B cell (primary cell): ENCODE measurements at regions not wholly inside any gene's neighbourhood (a gene's known extent, or its start where the extent isn't known, plus 50 kb on each side); places are given as distances from the start of the nearest gene placed in this dataset.
"Not testable (repeated sequence)": the region's sequence is repeated elsewhere in the genome, so short reads cannot be mapped to it uniquely, and the experiment has no call there.

Experiments used
- ATAC-seq: fragments of 200-7000 bp; cut with Tn5 transposase; one replicate; pipeline ENCODE4 v1.10.0; 2021; ENCODE audit warnings: low read depth, mild to moderate bottlenecking, moderate number of reproducible peaks, moderate library complexity
- CTCF ChIA-PET: fragments of 350-600 bp; sonication (Branson Sonifier 250); formaldehyde crosslinking; loops from one replicate; lab custom pipeline; 2021; ENCODE audit warnings: antibody characterized with exemption, inconsistent platforms; lab: Charles Lee
- POLR2A ChIA-PET: fragments of 350-600 bp; sonication (Branson Sonifier 250); formaldehyde crosslinking; loops from one replicate; lab custom pipeline; 2021; ENCODE audit warnings: antibody characterized with exemption; lab: Charles Lee
- DNase-seq: peaks from one replicate; pipeline ENCODE4 v3.0.0; 2013
- H2AFZ ChIP-seq: 2 replicates; pipeline ENCODE4 v1.6.1; 2012; ENCODE audit warnings: mild to moderate bottlenecking, low read depth, low read length; ENCODE audit not compliant: insufficient read depth, poor library complexity, severe bottlenecking
- H3K27ac ChIP-seq, 2 donors: 1 replicate in 1 of 2; 2 replicates in 1 of 2; pipeline ENCODE4 v1.5.1; 2012 to 2013; ENCODE audit warnings: low read length in 2 of 2, mild to moderate bottlenecking in 2 of 2, moderate library complexity in 1 of 2
- H3K27me3 ChIP-seq, 4 experiments: fragments of 200-600 bp in 1 of 4; sonication (generic) in 1 of 4; replicated peaks in 1 of 4; 1 replicate in 2 of 4; 2 replicates in 2 of 4; pipeline versions ENCODE4 v1.6.1 to v1.7.0; 2013 to 2016; ENCODE audit warnings: low read length in 3 of 4, mild to moderate bottlenecking in 2 of 4, mixed read lengths in 1 of 4, moderate library complexity in 1 of 4; ENCODE audit not compliant: insufficient read depth in 4 of 4, control insufficient read depth in 3 of 4; ENCODE audit errors: control extremely low read depth in 1 of 4
- H3K36me3 ChIP-seq, 2 experiments: replicated peaks in 1 of 2; 1 replicate in 1 of 2; 2 replicates in 1 of 2; pipeline versions ENCODE4 v1.6.1 to v1.7.1; 2013; ENCODE audit warnings: low read length in 1 of 2; ENCODE audit not compliant: insufficient read depth in 2 of 2, control insufficient read depth in 1 of 2; ENCODE audit errors: control extremely low read depth in 1 of 2, extremely low read depth in 1 of 2
- H3K4me1 ChIP-seq, 2 donors: fragments of 200-600 bp in 1 of 2; sonication (generic) in 1 of 2; 1 replicate in 1 of 2; 2 replicates in 1 of 2; pipeline versions ENCODE4 v1.5.1 to v1.6.1; 2013 to 2017; ENCODE audit warnings: low read length in 2 of 2; ENCODE audit not compliant: control insufficient read depth in 2 of 2, insufficient read depth in 2 of 2
- H3K4me2 ChIP-seq: replicated peaks from 2 replicates; pipeline ENCODE3; 2012; ENCODE audit warnings: mild to moderate bottlenecking, low read depth, low read length; ENCODE audit not compliant: poor library complexity, severe bottlenecking
- H3K4me3 ChIP-seq, 5 experiments: fragments of 200-600 bp in 1 of 5; sonication (generic) in 1 of 5; 1 replicate in 3 of 5; 2 replicates in 2 of 5; pipeline versions ENCODE4 v1.5.1 to v1.7.0; 2011 to 2016; ENCODE audit warnings: low read length in 4 of 5, mild to moderate bottlenecking in 4 of 5, low read depth in 2 of 5, control low read depth in 1 of 5, moderate library complexity in 1 of 5; ENCODE audit not compliant: insufficient read depth in 1 of 5; ENCODE audit errors: control extremely low read depth in 1 of 5, extremely low read depth in 1 of 5
- H3K79me2 ChIP-seq: fragments of 200-600 bp; sonication (generic); one replicate; pipeline ENCODE4 v1.6.0; 2016; ENCODE audit warnings: low read length; ENCODE audit not compliant: control insufficient read depth, insufficient read depth
- H3K9ac ChIP-seq: fragments of 200-600 bp; sonication (generic); 2 replicates; pipeline ENCODE4 v1.6.1; 2017; ENCODE audit warnings: mild to moderate bottlenecking, low read length, moderate library complexity
- H3K9me3 ChIP-seq, 3 donors: one replicate each; pipeline versions ENCODE4 v1.6.1 to v1.7.1; 2013; ENCODE audit warnings: low read length in 2 of 3; ENCODE audit not compliant: control insufficient read depth in 2 of 3, insufficient read depth in 1 of 3; ENCODE audit errors: control extremely low read depth in 1 of 3
- H4K20me1 ChIP-seq: 2 replicates; pipeline ENCODE4 v1.6.0; 2012; ENCODE audit warnings: mild to moderate bottlenecking, low read length; ENCODE audit not compliant: insufficient read depth, control insufficient read depth, poor library complexity, severe bottlenecking
- H3K27ac Mint-ChIP-seq: one replicate; pipeline ENCODE4 v1.8.0; 2021; ENCODE audit warnings: mixed read lengths
- H3K27me3 Mint-ChIP-seq: one replicate; pipeline ENCODE4 v1.8.0; 2021; ENCODE audit warnings: mixed read lengths
- H3K4me1 Mint-ChIP-seq: one replicate; pipeline ENCODE4 v1.8.0; 2021; ENCODE audit warnings: mixed read lengths
- H3K4me3 Mint-ChIP-seq: one replicate; pipeline ENCODE4 v1.8.0; 2021; ENCODE audit warnings: mixed read lengths
- H3K9me3 Mint-ChIP-seq: one replicate; pipeline ENCODE4 v1.8.0; 2022; ENCODE audit warnings: mixed read lengths; ENCODE audit not compliant: insufficient read depth
- CTCF ChIP-seq: fragments of 200-600 bp; IDR thresholded peaks from one replicate; pipeline ENCODE4 v1.8.0; 2022; ENCODE audit warnings: antibody characterized with exemption, mild to moderate bottlenecking
- EZH2 ChIP-seq: IDR thresholded peaks from 2 replicates; pipeline ENCODE4 v1.6.1; 2012; ENCODE audit warnings: borderline replicate concordance, low read depth, mild to moderate bottlenecking, moderate library complexity, low read length; ENCODE audit not compliant: insufficient read depth, poor library complexity, severe bottlenecking
- WGBS: methylation state at CpG from one replicate; pipeline ENCODE4 v1.1.5; 2013; ENCODE audit warnings: missing lambda C conversion rate; ENCODE audit not compliant: insufficient coverage; 5-methylcytosine and 5-hydroxymethylcytosine counted together
- intact Hi-C: fragments of 100-400 bp; cut with micrococcal nuclease; formaldehyde crosslinking; loops from one replicate; pipeline ENCODE4 v1.10.0; 2022

GRCh38 chrX:65828599-65828998 is 161.1 kb downstream of the MSN start:
- no peaks in the 10 kb centered on the region for H3K79me2 ChIP-seq
- H3K27ac ChIP-seq, result no peak overlapping the region
- Mint-ChIP-seq H3K4me3 (no peak overlapping the region), H3K27me3 (no peaks in the 10 kb centered on the region), H3K4me1 (no peaks in the 10 kb centered on the region), H3K27ac (no peak overlapping the region), H3K9me3 (peaks cover 8% of the 10 kb centered on the region)
- POLR2A ChIA-PET, result no interaction called here
- no peak overlapping the region for H3K9ac ChIP-seq
- no peak overlapping the region for H3K4me3 ChIP-seq
- H3K4me1 ChIP-seq, result no peaks in the 10 kb centered on the region
- 100% methylated on average over 3 of the region's 3 CpGs for WGBS
- peaks cover 0 to 4% (median 0%) of the 10 kb centered on the region in 3 donors for H3K9me3 ChIP-seq
- DNase-seq (no peak), ATAC-seq (no peak)
- intact Hi-C loops, result no loop called here
- no peak for TF ChIP-seq EZH2
- no peak for TF ChIP-seq CTCF
- H3K4me2 ChIP-seq, result no peak overlapping the region
- no peaks in the 10 kb centered on the region for H3K36me3 ChIP-seq
- CTCF ChIA-PET, result no interaction called here
- no peaks in the 10 kb centered on the region for H4K20me1 ChIP-seq
- no peak overlapping the region for H2AFZ ChIP-seq
- H3K27me3 ChIP-seq, result no peaks in the 10 kb centered on the region

- peaks cover 15% of the 10 kb centered on the region for H3K4me1 Mint-ChIP-seq
- POLR2A ChIA-PET, H3K27me3 ChIP-seq, CTCF ChIA-PET, H3K4me3 Mint-ChIP-seq, H3K9me3 Mint-ChIP-seq, H4K20me1 ChIP-seq, H3K4me1 ChIP-seq, DNase-seq, ATAC-seq, H3K9me3 ChIP-seq, H3K27ac ChIP-seq, H3K27ac Mint-ChIP-seq, H3K79me2 ChIP-seq, H3K36me3 ChIP-seq, H3K9ac ChIP-seq, H2AFZ ChIP-seq, H3K4me2 ChIP-seq, H3K4me3 ChIP-seq, intact Hi-C loops, H3K27me3 Mint-ChIP-seq: not testable (repeated sequence)
- WGBS, result no CpG with 5 or more reads among the region's 4 CpGs
These were observed 157.8 kb downstream of the MSN start for GRCh38 chrX:65825226-65825625.
